ENCODE measurements at regions not wholly inside any gene's neighbourhood (a gene's known extent, or its start where the extent isn't known, plus 50 kb on each side); places are given as distances from the start of the nearest gene placed in this dataset.
"Not testable (repeated sequence)": the region's sequence is repeated elsewhere in the genome, so short reads cannot be mapped to it uniquely, and the experiment has no call there.

DNA sequence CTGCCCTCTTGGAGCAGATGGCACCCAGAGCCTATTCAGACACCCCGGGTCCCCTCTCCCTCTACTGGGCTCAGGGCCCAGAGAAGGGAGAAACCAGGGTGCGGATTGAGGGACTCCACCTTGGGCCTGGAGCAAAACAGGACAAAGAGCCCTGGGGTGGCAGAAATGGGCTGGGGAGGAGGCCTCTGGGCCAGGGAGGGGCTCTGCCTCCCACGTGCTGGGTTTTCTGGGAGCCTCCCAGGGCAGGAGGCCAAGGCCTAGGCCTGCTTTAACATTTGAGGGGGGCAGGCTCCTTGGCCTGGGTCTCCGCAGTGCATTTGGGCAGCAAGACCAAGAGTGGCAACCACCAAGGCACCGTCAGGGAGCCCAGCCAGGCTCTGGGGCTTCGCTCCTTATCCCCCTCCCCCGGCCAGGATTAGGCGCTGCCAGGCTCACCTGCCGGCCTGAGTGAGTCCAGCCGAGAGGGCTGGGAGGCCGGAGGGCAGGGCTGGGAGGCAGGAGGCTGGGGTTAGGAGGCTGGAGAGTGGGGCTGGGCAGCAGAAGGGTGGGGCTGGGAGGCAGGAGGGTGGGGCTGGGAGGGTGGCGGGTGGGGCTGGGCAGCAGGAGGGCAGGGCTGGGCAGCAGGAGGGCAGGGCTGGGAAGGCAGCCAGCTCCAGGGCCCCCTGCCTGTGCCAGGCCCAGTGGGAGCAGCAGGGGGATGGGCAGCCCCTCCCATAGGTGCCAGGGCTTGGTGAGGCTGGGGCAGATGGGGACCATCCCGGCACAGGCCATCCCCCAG, 101.8 kb upstream of the EIF5 start:
- peaks cover 0 to 3% (median 2%) of the 10 kb centered on the region in 3 donors for H3K9me3 Mint-ChIP-seq
- H3K4me1 Mint-ChIP-seq = no peaks in the 10 kb centered on the region
- peaks cover 16% of the 10 kb centered on the region for H3K27me3 Mint-ChIP-seq
- no peak overlapping the region for H3K4me3 Mint-ChIP-seq
- no peaks in the 10 kb centered on the region for H3K36me3 Mint-ChIP-seq
- H3K27ac Mint-ChIP-seq = no peak overlapping the region

GRCh38 chr14:103232831-103233319, 101.2 kb upstream of the EIF5 start:
- Mint-ChIP-seq H3K36me3 (no peaks in the 10 kb centered on the region), H3K27ac (no peak overlapping the region), H3K9me3 (peaks cover 1 to 9% (median 6%) of the 10 kb centered on the region in 3 donors), H3K4me3 (no peak overlapping the region), H3K27me3 (peaks cover 10% of the 10 kb centered on the region), H3K4me1 (no peaks in the 10 kb centered on the region)

DNA sequence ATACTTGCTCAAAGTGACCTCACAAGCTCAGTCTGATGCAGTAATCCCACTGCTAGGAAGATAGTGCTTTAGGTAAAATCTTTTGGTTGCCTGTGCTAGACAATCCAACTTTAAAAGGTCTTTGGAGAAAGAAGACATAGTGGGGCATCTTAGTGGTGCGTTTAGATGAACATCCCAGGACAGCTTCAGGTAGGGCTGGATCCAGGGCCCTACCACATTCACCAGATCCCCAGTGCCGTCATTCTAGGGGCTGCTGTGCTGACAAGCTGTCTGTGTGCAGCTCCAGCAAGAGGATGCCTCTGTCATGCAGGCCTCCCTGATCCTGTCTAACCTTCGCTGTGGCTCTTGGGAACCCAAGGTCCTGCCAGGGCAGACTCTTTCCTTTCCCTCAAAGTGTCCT, 100.7 kb upstream of the EIF5 start:
- Mint-ChIP-seq H3K27me3 (peaks cover 8% of the 10 kb centered on the region), H3K4me1 (no peaks in the 10 kb centered on the region), H3K27ac (no peak overlapping the region), H3K9me3 (peaks cover 1 to 14% (median 11%) of the 10 kb centered on the region in 3 donors), H3K4me3 (no peak overlapping the region), H3K36me3 (no peaks in the 10 kb centered on the region)

GRCh38 chr14:103234826-103235225, 99.2 kb upstream of the EIF5 start:
- not testable (repeated sequence) for H3K27ac Mint-ChIP-seq, H3K27me3 Mint-ChIP-seq, H3K4me1 Mint-ChIP-seq, H3K4me3 Mint-ChIP-seq, H3K36me3 Mint-ChIP-seq
- H3K9me3 Mint-ChIP-seq = peaks cover 1 to 26% (median 21%) of the 10 kb centered on the region in 3 donors

- H3K36me3 Mint-ChIP-seq, H3K4me3 Mint-ChIP-seq, H3K27ac Mint-ChIP-seq, H3K27me3 Mint-ChIP-seq, H3K4me1 Mint-ChIP-seq: not testable (repeated sequence)
- peaks cover 1 to 26% (median 21%) of the 10 kb centered on the region in 3 donors for H3K9me3 Mint-ChIP-seq
These were observed 98.5 kb upstream of the EIF5 start for GRCh38 chr14:103235506-103235905.

- peaks cover 13% of the 10 kb centered on the region for H3K27me3 Mint-ChIP-seq
- H3K36me3 Mint-ChIP-seq = no peaks in the 10 kb centered on the region
- H3K9me3 Mint-ChIP-seq = peaks cover 1 to 34% (median 26%) of the 10 kb centered on the region in 3 donors
- H3K4me1 Mint-ChIP-seq = no peaks in the 10 kb centered on the region
- H3K27ac Mint-ChIP-seq = no peak overlapping the region
- H3K4me3 Mint-ChIP-seq = no peak overlapping the region
These were observed 94.3 kb upstream of the EIF5 start for GRCh38 chr14:103239751-103240150.

- H3K27ac Mint-ChIP-seq = no peak overlapping the region
- peaks cover 1 to 36% (median 26%) of the 10 kb centered on the region in 3 donors for H3K9me3 Mint-ChIP-seq
- peak overlapping the region in 1 of 4 donors; percentile 50 for H3K4me3 Mint-ChIP-seq
- peaks cover 15% of the 10 kb centered on the region for H3K27me3 Mint-ChIP-seq
- no peaks in the 10 kb centered on the region for H3K36me3 Mint-ChIP-seq
- H3K4me1 Mint-ChIP-seq = no peaks in the 10 kb centered on the region
These were observed 92.5 kb upstream of the EIF5 start for GRCh38 chr14:103241531-103241930.

DNA sequence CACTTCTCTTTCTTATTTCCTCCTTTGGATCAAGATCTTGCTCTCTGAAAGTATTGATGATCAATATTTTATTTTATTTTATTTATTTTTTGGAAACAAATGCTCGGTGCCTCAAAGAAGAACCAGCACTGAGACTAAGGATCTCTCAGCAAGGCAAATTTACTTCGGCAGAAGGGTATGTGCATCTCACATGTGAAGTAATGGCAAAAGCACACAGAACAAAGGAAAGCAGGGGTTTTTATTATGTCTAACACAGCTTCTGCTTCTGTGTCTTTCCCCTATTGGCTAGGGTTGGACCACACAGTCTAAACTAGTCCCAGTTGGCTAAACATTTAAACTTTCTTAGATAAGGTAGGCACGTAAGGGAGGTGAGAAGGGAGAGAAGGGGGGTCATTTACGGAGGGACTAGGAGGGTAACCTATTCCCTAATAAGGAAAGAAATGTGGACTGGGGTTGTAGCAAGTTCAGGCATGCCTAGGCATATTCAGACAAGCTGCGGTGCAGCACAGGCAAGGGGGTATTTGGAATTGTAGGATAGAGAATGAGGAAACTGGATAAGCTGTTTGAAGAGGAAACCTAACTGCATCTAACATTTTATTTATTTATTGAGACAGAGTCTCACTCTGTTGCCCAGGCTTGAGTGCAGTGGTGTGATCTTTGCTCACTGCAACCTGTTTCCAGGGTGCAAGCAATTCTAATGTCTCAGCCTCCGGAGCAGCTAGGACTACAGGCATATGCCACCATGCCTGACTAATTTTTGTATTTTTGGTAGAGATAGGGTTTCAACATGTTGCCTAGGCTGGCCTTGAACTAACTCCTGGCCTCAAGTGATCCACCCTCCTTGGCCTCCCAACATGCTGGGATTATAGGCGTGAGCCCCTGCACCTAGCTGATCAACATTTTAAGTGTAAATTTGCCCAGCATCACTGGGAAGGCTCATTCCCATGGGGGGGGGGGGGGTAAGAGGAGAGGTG, 90.0 kb upstream of the EIF5 start:
- peaks cover 0 to 20% (median 7%) of the 10 kb centered on the region in 3 donors for H3K9me3 Mint-ChIP-seq
- H3K27ac Mint-ChIP-seq = no peak overlapping the region
- H3K36me3 Mint-ChIP-seq = no peaks in the 10 kb centered on the region
- H3K27me3 Mint-ChIP-seq = peaks cover 24% of the 10 kb centered on the region
- H3K4me3 Mint-ChIP-seq = no peak overlapping the region
- H3K4me1 Mint-ChIP-seq = no peaks in the 10 kb centered on the region

DNA sequence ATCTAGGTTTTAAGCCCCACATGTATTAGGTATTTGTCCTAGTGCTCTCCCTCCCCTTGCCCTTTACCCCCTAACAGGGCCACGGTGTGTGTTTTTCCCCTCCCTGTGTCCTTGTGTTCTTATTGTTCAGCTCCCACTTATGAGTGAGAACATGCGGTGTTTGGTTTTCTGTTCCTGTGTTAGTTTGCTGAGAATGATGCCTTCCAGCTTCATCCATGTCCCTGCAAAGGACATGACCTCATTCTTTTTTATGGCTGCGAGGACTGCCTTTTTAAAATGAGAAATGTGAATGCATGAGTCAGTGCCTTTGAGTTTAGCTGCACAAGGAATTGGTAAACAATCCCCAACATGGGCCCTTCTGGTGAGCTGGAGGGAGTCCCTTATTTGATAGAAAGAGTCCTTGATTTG, 88.4 kb upstream of the EIF5 start:
- not testable (repeated sequence) for H3K36me3 Mint-ChIP-seq, H3K4me1 Mint-ChIP-seq, H3K4me3 Mint-ChIP-seq
- peak overlapping the region in 2 of 3 donors; percentile 2 to 54 for H3K27ac Mint-ChIP-seq
- H3K9me3 Mint-ChIP-seq = peaks cover 0 to 15% (median 0%) of the 10 kb centered on the region in 3 donors
- H3K27me3 Mint-ChIP-seq = peaks cover 28% of the 10 kb centered on the region

DNA sequence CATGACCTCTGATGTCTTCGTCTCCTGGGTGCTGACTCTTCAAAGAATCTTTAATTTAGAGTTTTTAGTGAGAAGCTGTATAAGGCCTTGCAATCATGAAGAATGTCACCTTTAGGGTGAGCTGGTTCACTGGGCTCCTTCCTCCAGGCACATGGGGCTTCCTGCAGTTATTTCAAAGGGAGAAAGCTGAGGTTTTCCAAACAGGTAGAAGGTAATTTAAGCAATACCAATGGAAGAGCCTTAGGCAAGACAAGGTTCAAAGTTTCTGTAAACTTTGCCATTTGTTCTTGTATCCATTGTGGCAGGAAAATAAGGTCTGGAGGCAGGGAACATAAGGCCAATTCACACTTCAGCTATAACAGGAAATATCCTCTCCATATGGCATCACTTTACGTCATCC, 88.0 kb upstream of the EIF5 start:
- Mint-ChIP-seq H3K36me3 (no peaks in the 10 kb centered on the region), H3K4me1 (no peaks in the 10 kb centered on the region), H3K27ac (peak overlapping the region in 1 of 3 donors; percentile 39), H3K27me3 (peaks cover 28% of the 10 kb centered on the region), H3K4me3 (no peak overlapping the region), H3K9me3 (peaks cover 0 to 14% (median 0%) of the 10 kb centered on the region in 3 donors)

DNA sequence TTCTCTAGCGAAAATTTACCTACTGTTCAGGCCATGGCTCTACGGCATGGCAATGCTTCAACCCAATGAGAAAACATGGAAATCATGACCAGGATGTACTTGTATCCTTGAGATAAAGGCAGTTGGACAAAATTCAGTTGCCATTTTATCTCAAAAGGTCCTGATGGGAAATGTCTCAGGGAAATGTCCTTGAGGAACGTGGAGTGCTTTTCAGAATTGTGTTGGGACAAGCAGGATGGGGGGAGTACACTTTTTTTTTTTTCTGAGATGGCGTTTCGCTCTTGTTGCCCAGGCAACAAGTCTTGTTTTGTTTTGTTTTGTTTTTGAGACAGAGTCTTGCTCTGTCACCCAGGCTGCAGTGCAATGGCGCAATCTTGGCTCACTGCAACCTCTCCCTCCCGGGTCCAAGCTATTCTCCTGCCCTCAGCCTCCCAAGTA, 86.8 kb upstream of the EIF5 start:
- H3K27me3 Mint-ChIP-seq = peaks cover 27% of the 10 kb centered on the region
- H3K36me3 Mint-ChIP-seq = no peaks in the 10 kb centered on the region
- H3K9me3 Mint-ChIP-seq = peaks cover 0 to 11% (median 4%) of the 10 kb centered on the region in 3 donors
- H3K4me1 Mint-ChIP-seq = no peaks in the 10 kb centered on the region
- no peak overlapping the region for H3K4me3 Mint-ChIP-seq
- peak overlapping the region in 1 of 3 donors; percentile 13 for H3K27ac Mint-ChIP-seq

DNA sequence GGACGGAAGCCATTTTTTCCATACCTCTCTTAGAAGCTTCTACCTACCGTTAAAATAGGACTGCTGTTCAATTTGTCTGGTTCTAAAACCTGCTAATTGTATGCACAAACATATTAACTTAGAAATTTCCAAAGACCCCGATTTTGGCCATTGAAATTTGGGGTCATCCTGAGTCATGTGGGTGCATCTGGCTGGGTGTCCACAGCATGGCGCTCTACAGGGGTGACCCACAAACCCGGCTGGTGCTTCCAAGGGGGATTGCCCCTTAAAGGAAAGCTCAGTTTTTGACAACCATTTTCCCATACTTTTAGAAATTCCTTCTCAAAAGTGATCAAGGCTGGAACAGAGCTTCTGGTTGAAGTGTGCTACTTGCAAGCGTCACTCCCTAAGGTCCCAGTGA, 83.9 kb upstream of the EIF5 start:
- peaks cover 0 to 7% (median 4%) of the 10 kb centered on the region in 3 donors for H3K9me3 Mint-ChIP-seq
- H3K27ac Mint-ChIP-seq = no peak overlapping the region
- no peaks in the 10 kb centered on the region for H3K36me3 Mint-ChIP-seq
- no peak overlapping the region for H3K4me3 Mint-ChIP-seq
- H3K4me1 Mint-ChIP-seq = no peaks in the 10 kb centered on the region
- H3K27me3 Mint-ChIP-seq = peaks cover 24% of the 10 kb centered on the region

GRCh38 chr14:103250874-103251273, 83.2 kb upstream of the EIF5 start:
- Mint-ChIP-seq H3K27ac (no peak overlapping the region), H3K36me3 (no peaks in the 10 kb centered on the region), H3K4me1 (no peaks in the 10 kb centered on the region), H3K4me3 (no peak overlapping the region), H3K9me3 (peaks cover 0 to 5% (median 4%) of the 10 kb centered on the region in 3 donors), H3K27me3 (peaks cover 20% of the 10 kb centered on the region)

- Mint-ChIP-seq H3K9me3 (peaks cover 0 to 5% (median 4%) of the 10 kb centered on the region in 3 donors), H3K27ac (no peak overlapping the region), H3K4me3 (no peak overlapping the region), H3K27me3 (peaks cover 11% of the 10 kb centered on the region), H3K4me1 (peaks cover 0 to 2% (median 0%) of the 10 kb centered on the region in 3 donors), H3K36me3 (no peaks in the 10 kb centered on the region)
These were observed 78.5 kb upstream of the EIF5 start for GRCh38 chr14:103255555-103255954.

DNA sequence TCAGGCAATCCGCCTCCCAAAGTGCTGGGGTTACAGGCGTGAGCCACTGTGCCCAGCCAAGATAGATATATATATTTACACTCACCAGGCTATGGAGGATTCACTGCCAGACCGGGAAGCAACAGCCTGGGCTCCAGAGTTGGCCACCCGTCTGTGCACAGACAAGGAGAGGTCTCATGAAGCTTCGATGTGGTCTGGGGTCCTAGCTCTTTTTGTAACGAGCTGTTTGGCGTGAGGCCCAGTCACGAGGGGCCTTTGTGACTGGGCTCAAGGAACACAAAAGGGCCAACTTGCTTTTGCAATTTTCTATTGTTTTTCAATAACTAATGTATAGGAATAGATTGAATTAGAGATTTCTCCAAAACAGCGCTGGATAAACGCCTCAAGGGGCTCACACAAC, 77.6 kb upstream of the EIF5 start:
- Mint-ChIP-seq H3K27me3 (peaks cover 12% of the 10 kb centered on the region), H3K9me3 (peaks cover 0 to 5% (median 4%) of the 10 kb centered on the region in 3 donors), H3K4me1 (peaks cover 2 to 7% (median 4%) of the 10 kb centered on the region in 3 donors), H3K4me3 (no peak overlapping the region), H3K36me3 (no peaks in the 10 kb centered on the region), H3K27ac (no peak overlapping the region)
